ENCODE measurements at regions not wholly inside any gene's neighbourhood (a gene's known extent, or its start where the extent isn't known, plus 50 kb on each side); places are given as distances from the start of the nearest gene placed in this dataset.
A peak's percentile ranks its signal among the peaks of the same experiment; 100 is the strongest.

- TF ChIP-seq CTCF (IDR thresholded peaks at IDR 0.05) (no peak), POLR2A (IDR thresholded peaks at IDR 0.05) (no peak)
- no peak overlapping the region for H3K27ac ChIP-seq
- no peak for DNase-seq
- no peaks in the 10 kb centered on the region for H3K9me3 ChIP-seq
- H3K36me3 ChIP-seq, result no peaks in the 10 kb centered on the region
- H3K4me1 ChIP-seq, result no peaks in the 10 kb centered on the region
- H3K27me3 ChIP-seq, result no peaks in the 10 kb centered on the region
- H3K4me3 ChIP-seq, result no peak overlapping the region
These were observed 144.9 kb upstream of the POU3F3 start for GRCh38 chr2:104708967-104709366.

GRCh38 chr2:104716061-104716460, 137.9 kb upstream of the POU3F3 start:
- TF ChIP-seq POLR2A (IDR thresholded peaks at IDR 0.05), result no peak
- TF ChIP-seq CTCF (IDR thresholded peaks at IDR 0.05), result no peak
- no peaks in the 10 kb centered on the region for H3K36me3 ChIP-seq
- H3K4me3 ChIP-seq, result no peak overlapping the region
- no peak overlapping the region for H3K27ac ChIP-seq
- H3K27me3 ChIP-seq, result no peaks in the 10 kb centered on the region
- no peak for DNase-seq
- no peaks in the 10 kb centered on the region for H3K9me3 ChIP-seq
- no peaks in the 10 kb centered on the region for H3K4me1 ChIP-seq

GRCh38 chr2:104733226-104733943, 120.5 kb upstream of the POU3F3 start:
- H3K4me3 ChIP-seq, result no peak overlapping the region
- no peak overlapping the region for H3K27ac ChIP-seq
- no peaks in the 10 kb centered on the region for H3K36me3 ChIP-seq
- DNase-seq, result peak in 1 of 3 donors; percentile 48
- H3K27me3 ChIP-seq, result no peaks in the 10 kb centered on the region
- H3K9me3 ChIP-seq, result no peaks in the 10 kb centered on the region
- TF ChIP-seq CTCF (IDR thresholded peaks at IDR 0.05) (peak in 3 of 6 experiments; percentile 19 to 25 (median 19)), POLR2A (IDR thresholded peaks at IDR 0.05) (no peak)
- no peaks in the 10 kb centered on the region for H3K4me1 ChIP-seq

- Histone ChIP-seq H3K27me3 (no peaks in the 10 kb centered on the region), H3K4me3 (no peak overlapping the region), H3K27ac (no peak overlapping the region), H3K36me3 (no peaks in the 10 kb centered on the region), H3K9me3 (no peaks in the 10 kb centered on the region), H3K4me1 (no peaks in the 10 kb centered on the region)
- no peak for DNase-seq
- no peak for TF ChIP-seq POLR2A (IDR thresholded peaks at IDR 0.05)
These were observed 118.9 kb upstream of the POU3F3 start for GRCh38 chr2:104734937-104735586.

- DNase-seq, result no peak
- no peaks in the 10 kb centered on the region for H3K4me1 ChIP-seq
- TF ChIP-seq POLR2A (IDR thresholded peaks at IDR 0.05) (no peak), CTCF (IDR thresholded peaks at IDR 0.05) (no peak)
- H3K27ac ChIP-seq, result no peak overlapping the region
- H3K9me3 ChIP-seq, result no peaks in the 10 kb centered on the region
- H3K27me3 ChIP-seq, result no peaks in the 10 kb centered on the region
- H3K4me3 ChIP-seq, result no peak overlapping the region
- H3K36me3 ChIP-seq, result no peaks in the 10 kb centered on the region
These were observed 117.9 kb upstream of the POU3F3 start for GRCh38 chr2:104736026-104736425.

- Histone ChIP-seq H3K4me1 (no peaks in the 10 kb centered on the region), H3K9me3 (no peaks in the 10 kb centered on the region)
- DNase-seq, result no peak
These were observed 112.1 kb upstream of the POU3F3 start for GRCh38 chr2:104741860-104742259.

More at GRCh38 chr2:104741860-104742259, 112.1 kb upstream of the POU3F3 start:
- Histone ChIP-seq H3K4me3 (no peak overlapping the region), H3K27me3 (no peaks in the 10 kb centered on the region), H3K36me3 (no peaks in the 10 kb centered on the region), H3K27ac (no peak overlapping the region)
- TF ChIP-seq CTCF (IDR thresholded peaks at IDR 0.05), result no peak
- TF ChIP-seq POLR2A (IDR thresholded peaks at IDR 0.05), result no peak

Data from Peyer's patch (tissue), 4 donors.